ENCODE measurements at regions not wholly inside any gene's neighbourhood (a gene's known extent, or its start where the extent isn't known, plus 50 kb on each side); places are given as distances from the start of the nearest gene placed in this dataset.

GRCh38 chr10:84683550-84683949 is 355.2 kb downstream of the CCSER2 start:
- Histone ChIP-seq H3K27me3 (ENCODE audit: insufficient read depth, low read depth) (no peaks in the 10 kb centered on the region), H3K9ac (no peak overlapping the region), H3K36me3 (ENCODE audit: insufficient read depth) (no peaks in the 10 kb centered on the region), H3K4me3 (IDR thresholded peaks at IDR 0.05; ENCODE audit: insufficient read depth, low read depth, low read length) (no peak overlapping the region), H3K27ac (no peak overlapping the region), H4K20me1 (ENCODE audit: insufficient read depth) (no peaks in the 10 kb centered on the region), H3K79me2 (ENCODE audit: insufficient read depth, low read depth) (no peaks in the 10 kb centered on the region), H3K4me2 (no peak overlapping the region), H3K4me1 (ENCODE audit: low read depth, poor library complexity, severe bottlenecking) (no peaks in the 10 kb centered on the region), H2AFZ (ENCODE audit: low read depth) (no peak overlapping the region)
- TF ChIP-seq, protein P1, sequence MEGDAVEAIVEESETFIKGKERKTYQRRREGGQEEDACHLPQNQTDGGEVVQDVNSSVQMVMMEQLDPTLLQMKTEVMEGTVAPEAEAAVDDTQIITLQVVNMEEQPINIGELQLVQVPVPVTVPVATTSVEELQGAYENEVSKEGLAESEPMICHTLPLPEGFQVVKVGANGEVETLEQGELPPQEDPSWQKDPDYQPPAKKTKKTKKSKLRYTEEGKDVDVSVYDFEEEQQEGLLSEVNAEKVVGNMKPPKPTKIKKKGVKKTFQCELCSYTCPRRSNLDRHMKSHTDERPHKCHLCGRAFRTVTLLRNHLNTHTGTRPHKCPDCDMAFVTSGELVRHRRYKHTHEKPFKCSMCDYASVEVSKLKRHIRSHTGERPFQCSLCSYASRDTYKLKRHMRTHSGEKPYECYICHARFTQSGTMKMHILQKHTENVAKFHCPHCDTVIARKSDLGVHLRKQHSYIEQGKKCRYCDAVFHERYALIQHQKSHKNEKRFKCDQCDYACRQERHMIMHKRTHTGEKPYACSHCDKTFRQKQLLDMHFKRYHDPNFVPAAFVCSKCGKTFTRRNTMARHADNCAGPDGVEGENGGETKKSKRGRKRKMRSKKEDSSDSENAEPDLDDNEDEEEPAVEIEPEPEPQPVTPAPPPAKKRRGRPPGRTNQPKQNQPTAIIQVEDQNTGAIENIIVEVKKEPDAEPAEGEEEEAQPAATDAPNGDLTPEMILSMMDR (conservative IDR thresholded peaks at IDR 0.05; ENCODE audit: low read depth, low read length), result no peak

GRCh38 chr10:84683980-84684740 is 355.8 kb downstream of the CCSER2 start:
- no peak overlapping the region for H2AFZ ChIP-seq (ENCODE audit: low read depth)
- no peaks in the 10 kb centered on the region for H3K27me3 ChIP-seq (ENCODE audit: insufficient read depth, low read depth)
- no peak overlapping the region for H3K4me2 ChIP-seq
- no peaks in the 10 kb centered on the region for H4K20me1 ChIP-seq (ENCODE audit: insufficient read depth)
- H3K4me3 ChIP-seq (IDR thresholded peaks at IDR 0.05; ENCODE audit: insufficient read depth, low read depth, low read length), result no peak overlapping the region
- no peaks in the 10 kb centered on the region for H3K36me3 ChIP-seq (ENCODE audit: insufficient read depth)
- no peak overlapping the region for H3K27ac ChIP-seq
- TF ChIP-seq, protein P1 (conservative IDR thresholded peaks at IDR 0.05; ENCODE audit: low read depth, low read length), result no peak
- no peak overlapping the region for H3K9ac ChIP-seq
- H3K4me1 ChIP-seq (ENCODE audit: low read depth, poor library complexity, severe bottlenecking), result no peaks in the 10 kb centered on the region
- H3K79me2 ChIP-seq (ENCODE audit: insufficient read depth, low read depth), result no peaks in the 10 kb centered on the region

DNA sequence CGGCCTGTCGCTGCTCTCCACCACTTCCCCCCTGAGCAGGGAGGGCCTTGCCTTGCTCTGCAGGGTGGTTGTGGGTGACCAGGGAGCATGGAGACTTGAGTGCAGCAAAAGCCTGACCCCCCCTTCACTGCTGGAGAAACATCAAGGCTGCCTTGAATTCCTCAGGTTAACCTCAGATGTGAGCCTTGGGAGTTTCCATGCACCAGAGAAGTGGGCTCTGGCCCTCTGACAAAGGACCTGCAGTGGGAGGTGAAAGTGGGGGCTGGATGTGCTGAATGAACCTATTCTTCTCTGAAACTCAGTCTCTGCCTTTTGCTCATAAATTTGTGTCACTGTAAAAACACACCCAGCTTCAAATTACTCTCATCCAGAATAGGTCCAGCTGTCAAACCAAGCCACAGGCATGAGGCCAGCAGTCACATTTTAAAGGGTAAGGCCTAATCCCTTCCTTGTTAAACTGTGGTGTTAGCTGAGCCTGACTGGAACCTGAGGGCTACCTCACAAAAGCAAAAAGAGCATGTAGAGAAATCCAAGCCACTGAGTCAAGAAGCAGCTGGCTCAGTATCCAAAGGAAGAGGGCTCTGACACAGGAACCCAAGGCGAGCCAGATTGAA is 356.8 kb downstream of the CCSER2 start:
- H3K79me2 ChIP-seq (ENCODE audit: insufficient read depth, low read depth), result no peaks in the 10 kb centered on the region
- H3K27me3 ChIP-seq (ENCODE audit: insufficient read depth, low read depth), result no peaks in the 10 kb centered on the region
- no peak overlapping the region for H2AFZ ChIP-seq (ENCODE audit: low read depth)
- H3K9ac ChIP-seq, result no peak overlapping the region
- TF ChIP-seq, protein P1 (conservative IDR thresholded peaks at IDR 0.05; ENCODE audit: low read depth, low read length), result no peak
- H3K27ac ChIP-seq, result no peak overlapping the region
- H3K4me2 ChIP-seq, result no peak overlapping the region
- no peaks in the 10 kb centered on the region for H3K36me3 ChIP-seq (ENCODE audit: insufficient read depth)
- H3K4me1 ChIP-seq (ENCODE audit: low read depth, poor library complexity, severe bottlenecking), result no peaks in the 10 kb centered on the region
- no peaks in the 10 kb centered on the region for H4K20me1 ChIP-seq (ENCODE audit: insufficient read depth)
- H3K4me3 ChIP-seq (IDR thresholded peaks at IDR 0.05; ENCODE audit: insufficient read depth, low read depth, low read length), result no peak overlapping the region

DNA sequence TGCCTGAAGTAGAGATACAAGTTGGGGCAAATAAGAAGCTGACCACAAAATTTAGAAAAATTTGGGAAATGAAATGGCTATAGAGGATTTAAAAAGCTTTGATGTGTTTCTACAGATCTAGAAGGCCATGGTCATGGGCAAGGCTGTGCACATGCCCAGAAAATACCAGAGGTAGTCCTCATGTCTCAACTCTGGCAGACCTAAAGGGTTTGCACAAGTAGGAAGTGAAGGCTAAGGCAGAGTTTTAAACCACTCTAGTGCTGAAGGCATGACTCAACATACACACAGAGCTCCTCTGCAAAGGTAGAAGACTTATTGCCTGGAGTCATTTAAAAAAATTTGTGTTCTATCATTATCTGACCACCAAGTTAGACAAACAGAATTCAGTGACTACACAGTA is 364.6 kb downstream of the CCSER2 start:
- Histone ChIP-seq H3K27me3 (ENCODE audit: insufficient read depth, low read depth) (no peaks in the 10 kb centered on the region), H3K4me1 (ENCODE audit: low read depth, poor library complexity, severe bottlenecking) (no peaks in the 10 kb centered on the region), H2AFZ (ENCODE audit: low read depth) (no peak overlapping the region), H4K20me1 (ENCODE audit: insufficient read depth) (no peaks in the 10 kb centered on the region), H3K27ac (no peak overlapping the region), H3K4me2 (no peak overlapping the region), H3K36me3 (ENCODE audit: insufficient read depth) (no peaks in the 10 kb centered on the region), H3K9ac (no peak overlapping the region), H3K79me2 (ENCODE audit: insufficient read depth, low read depth) (no peaks in the 10 kb centered on the region), H3K4me3 (IDR thresholded peaks at IDR 0.05; ENCODE audit: insufficient read depth, low read depth, low read length) (no peak overlapping the region)
- TF ChIP-seq, protein P1 (conservative IDR thresholded peaks at IDR 0.05; ENCODE audit: low read depth, low read length), result no peak

Data from KMS-11 (cell line).